Activated CD4-positive, CD25-positive, alpha-beta regulatory T cell treated with anti-CD3 and anti-CD28 coated beads, Interleukin-2, amount 50 U/mL, for 72 hours (primary cell): ENCODE measurements at regions not wholly inside any gene's neighbourhood (a gene's known extent, or its start where the extent isn't known, plus 50 kb on each side); places are given as distances from the start of the nearest gene placed in this dataset.
"Not testable (repeated sequence)": the region's sequence is repeated elsewhere in the genome, so short reads cannot be mapped to it uniquely, and the experiment has no call there.

Experiments used
- DNase-seq: peaks from one replicate; pipeline ENCODE4 v3.0.0; 2021

DNA sequence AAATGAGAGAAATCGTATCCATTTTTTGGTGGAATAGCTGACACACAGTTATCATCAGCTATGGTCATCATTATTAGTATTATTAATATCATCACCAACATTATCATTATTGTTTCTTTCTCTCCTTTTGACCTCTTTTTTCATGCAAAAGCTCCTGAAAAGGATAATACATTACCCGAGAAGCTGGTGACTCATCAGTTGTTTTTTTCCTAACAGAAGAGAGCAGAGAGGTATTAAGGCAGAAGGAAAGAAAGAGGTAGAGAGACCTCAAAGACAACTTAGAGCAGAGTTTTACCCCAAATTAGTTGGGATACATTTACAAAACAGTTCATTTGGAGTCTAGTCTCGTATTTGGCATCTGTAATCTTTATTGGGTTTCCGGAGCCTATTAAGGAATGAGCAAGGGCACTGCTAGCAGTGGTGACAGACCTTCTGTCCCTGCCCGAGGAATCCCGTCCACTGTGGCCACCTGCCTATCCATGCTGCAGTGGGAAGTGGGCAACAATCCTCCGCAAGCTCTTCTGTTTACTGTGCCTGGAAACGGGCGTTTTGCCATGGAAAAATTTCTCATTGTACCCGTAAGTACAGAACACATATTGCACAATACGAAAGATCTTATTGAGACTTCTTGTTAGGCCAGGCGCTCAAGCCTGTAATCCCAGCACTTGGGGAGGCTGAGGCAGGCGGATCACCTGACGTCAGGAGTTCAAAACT, 170.0 kb upstream of the MKLN1 start:
- no peak for DNase-seq

DNA sequence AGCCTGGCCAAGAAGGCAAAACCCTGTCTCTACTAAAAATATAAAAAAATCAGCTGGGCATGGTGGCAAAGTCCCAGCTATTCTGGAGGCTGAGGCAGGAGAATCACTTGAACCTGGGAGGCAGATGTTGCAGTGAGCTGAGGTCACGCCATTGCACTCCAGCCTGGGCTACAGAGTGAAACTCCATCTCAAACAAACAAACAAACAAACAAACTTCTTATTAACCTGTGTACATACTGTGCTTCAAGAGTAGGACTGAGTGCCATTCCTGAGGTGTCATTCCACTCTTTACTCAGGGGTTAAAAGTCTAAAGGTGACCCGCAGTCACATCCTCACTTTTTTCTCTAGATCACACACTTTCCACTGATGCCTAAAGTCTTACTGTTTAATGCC, 169.4 kb upstream of the MKLN1 start:
- not testable (repeated sequence) for DNase-seq

DNA sequence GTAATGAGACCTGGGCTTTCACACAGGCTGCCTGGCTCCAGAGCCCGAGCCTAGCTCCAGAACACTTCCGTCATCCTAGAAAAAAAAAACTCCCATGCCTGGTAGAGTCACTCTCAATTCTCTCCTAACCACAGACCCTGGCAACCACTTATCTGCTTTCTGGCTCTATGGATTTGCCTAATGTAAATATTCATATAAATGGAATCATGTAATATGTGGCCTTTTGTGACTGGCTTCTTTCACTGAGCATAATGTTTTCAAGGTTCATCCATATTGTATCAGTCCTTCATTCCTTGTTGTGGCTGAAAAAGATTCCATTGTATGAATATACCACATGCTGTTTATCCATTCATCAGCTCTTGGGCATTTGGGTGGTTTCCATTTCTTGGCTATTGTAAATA, 167.7 kb upstream of the MKLN1 start:
- DNase-seq: no peak

DNA sequence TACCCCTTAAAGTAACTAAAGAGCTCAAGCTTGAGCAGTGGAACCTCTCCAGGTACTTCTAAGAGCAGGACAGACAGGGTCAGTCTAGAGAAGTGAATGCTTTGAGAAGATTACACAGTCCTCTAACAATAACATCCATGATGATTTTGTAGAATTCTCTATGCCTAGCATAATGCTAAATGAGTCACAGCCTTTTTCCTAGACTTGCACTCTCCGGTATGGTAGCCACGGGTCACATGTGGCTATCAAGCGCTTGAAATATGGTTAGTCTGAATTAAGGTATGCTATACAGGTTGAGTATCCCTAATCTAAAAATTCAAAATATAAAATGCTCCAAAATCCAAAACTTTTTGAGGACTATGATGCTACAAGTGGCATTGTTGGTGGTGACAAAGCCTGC, 166.6 kb upstream of the MKLN1 start:
- DNase-seq: no peak

DNA sequence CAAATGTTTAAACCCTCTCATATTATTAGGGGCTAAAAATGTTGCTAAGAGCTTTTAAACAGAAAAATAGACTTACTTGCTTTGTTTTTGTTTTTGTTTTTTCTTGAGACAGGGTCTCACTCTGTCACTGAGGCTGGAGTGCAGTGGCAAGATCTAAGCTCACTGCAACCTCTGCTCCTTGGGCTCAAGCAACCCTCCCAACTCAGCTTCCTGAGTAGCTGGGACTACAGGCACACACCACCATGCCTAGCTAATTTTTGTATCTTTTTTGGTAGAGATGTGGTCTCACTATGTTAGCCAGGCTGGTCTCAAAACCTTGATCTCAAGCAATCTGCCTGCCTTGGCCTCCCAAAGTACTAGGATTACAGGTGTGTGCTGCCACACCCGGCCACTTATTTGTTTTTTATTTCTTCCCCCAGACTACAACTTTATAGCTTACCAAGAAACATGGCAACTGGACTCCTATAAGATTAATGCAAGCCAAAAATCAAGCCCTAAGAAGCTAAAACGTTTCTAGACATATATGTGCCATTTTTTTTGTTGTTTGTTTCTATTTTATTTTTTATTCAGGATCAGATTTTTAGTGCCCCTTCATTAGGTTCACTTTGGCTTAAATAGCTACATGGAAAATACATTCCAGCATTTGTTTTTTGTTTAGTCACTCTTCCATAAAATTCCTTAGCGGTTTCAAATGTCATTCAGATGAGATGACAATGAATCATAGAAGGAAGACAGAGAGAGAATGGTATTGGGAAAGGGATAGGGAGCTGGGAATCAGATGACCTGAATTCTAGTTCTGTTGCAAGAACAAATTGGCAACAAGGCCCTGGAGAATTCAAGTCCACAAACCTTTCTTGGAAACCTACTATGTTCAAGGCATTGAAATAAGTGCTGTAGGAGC, 163.4 kb upstream of the MKLN1 start:
- DNase-seq: no peak

DNA sequence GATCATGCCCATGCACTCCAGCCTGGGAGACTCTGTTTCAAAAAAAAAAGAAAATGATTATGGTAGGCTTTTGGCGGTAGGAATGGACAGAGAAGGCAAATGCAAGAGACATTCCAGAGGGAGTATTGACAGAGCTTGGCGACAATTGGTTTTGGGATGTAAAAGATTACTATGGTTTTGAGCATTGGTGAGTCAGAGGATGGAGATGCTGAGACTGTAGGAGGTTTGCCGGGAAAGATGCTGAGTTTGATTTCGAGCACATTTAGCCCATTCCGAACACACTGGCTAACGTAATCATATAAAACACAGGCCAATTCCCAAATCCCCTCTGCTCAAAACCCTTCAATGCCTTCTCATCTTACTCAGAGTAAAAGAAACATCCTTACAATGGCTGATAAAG, 161.6 kb upstream of the MKLN1 start:
- DNase-seq: no peak

DNA sequence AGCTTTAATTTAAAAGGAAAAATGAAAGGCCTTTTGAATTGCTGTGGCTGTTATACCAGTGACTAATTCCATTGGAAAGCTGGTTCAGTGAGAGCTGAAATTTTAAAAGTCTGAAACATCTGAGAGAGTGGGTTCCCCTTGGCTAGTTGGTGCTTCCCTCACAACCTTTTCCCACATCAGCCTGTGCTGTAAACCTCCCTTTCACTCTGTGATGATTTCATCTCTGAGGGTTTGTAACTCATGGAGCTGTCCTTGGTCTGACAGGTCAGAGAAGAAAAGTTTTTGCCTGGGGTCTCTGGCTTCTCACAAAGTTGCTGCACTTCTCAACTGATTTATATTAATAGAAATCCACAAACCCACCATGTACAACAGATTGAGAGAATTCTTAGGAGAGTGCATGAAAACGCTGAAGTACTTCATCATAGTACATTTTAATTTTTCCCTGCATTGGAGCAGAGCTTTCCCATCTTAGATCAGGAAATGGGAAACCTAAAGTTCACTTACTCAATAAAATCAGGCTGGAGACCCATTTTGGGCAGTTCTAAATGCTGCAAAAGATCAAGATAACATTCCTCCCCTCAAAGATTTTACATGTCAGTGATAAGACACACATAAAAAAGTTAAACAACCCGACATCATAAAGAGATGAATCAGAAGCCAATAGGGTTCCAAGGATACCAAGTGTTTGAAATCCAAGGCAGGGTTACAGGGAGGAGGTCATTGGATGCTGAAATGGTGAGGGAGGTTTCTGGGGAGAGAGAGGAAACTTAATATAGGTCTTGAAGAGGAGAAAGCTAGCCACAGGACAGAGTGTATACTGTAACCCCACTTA, 157.0 kb upstream of the MKLN1 start:
- DNase-seq: no peak

DNA sequence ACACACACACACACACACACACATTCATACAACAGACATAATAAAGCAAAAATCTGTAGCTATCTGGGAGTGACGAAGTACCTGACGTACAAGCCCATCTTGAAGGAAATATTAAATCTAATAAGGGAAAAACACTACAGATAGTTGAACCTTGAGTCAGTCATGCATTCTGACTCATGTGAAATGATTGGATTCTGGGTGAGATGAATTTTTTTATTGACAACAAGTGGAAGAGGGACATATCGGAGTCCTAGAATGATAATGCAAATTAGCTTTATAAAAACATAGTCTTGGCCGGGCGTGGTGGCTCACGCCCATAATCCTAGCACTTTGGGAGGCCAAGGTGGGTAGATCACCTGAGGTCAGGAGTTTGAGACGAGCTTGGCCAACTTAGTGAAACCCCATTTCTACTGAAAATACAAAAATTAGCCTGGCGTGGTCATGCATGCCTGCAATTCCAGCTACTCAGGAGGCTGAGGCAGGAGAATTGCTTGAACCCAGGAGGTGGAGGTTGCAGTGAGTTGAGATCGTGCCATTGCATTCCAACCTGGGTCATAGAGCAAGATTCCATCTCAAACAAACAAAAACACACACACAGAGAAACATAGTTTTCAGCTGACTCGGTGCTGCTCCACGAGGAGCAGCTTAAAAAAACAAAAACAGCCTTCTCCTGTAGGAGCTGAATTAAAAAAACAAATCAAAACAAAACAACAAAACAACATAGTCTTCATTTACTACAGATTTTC, 154.4 kb upstream of the MKLN1 start:
- no peak for DNase-seq

DNA sequence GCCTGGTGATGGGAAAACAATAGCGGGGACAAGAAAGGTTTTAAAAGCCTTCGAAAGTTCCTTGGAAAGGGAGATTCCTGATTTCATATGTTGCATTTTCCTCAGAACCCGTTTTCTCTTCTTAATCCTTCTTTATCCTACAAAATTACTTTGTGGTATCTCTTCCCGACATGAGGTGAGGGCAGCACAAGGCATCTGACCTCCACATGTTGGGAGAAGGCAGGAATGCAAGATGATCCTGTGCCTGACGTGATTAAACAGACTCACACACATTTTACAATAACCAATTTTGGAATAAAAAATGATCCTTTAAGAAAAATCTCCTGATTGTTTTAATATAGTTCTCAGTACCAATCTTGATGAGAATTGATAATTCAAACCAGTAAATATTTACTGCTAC, 153.3 kb upstream of the MKLN1 start:
- no peak for DNase-seq

DNA sequence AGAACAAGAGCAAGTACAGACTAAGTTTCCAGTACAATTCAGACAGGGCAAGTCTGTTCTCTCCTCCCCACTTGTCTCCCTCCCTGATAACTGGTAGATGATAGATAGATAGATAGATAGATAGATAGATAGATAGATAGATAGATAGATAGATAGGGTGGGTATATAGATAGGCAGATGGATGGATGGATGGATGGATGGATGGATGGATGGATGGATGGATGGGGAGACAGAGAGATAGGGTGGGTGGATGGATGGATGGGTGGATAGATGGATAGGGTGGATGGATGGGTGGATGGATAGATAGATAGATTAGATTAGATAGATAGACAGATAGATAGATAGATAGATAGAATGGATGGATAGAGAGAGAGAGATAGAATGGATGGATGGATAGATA, 152.8 kb upstream of the MKLN1 start:
- DNase-seq: no peak

DNA sequence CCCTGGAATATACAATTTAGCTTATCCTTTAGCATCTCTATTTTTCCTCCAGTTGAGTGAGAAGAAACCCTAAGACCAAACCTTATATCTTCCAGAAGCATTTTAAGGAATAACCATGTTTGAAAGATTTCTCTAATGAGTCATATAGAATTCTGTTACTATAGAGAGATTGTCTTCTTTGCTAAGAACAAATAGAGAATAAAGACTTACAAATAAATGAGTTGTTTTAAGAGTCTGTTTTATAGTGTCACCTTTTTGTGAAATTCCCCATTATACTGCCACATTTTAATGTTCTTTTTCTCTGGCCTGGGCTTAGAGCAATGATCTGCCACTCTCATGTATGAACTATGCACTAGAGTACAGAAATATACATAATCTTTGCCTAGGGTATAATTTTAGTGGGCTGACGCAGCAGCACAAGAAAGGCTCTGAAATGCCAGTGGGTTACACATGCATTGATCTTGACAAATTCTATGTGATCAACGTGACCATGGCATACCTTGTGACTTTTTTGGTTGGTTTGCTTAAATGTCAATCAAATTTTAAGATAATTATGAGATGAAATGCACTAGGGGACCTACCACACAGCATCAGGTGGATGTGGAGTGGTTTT, 145.1 kb upstream of the MKLN1 start:
- DNase-seq: no peak

DNA sequence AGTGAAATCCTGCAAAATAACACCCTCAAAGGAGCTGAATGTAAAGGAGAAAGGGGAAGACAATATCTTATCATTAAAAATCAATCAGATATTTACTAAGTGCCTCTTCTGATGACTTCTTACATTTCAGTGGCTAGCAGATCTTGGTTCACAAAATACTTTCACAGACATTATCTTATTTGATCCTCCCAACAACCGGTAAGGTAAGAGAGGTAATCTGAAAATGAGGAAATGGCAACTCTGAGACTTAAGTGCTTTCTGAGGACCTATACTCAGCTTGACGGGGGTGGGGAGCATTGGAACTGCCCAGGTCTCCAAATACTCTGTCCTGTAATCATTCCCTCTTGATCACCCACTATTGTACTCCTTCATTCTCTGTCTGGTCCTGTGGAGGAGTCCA, 144.6 kb upstream of the MKLN1 start:
- DNase-seq: no peak

DNA sequence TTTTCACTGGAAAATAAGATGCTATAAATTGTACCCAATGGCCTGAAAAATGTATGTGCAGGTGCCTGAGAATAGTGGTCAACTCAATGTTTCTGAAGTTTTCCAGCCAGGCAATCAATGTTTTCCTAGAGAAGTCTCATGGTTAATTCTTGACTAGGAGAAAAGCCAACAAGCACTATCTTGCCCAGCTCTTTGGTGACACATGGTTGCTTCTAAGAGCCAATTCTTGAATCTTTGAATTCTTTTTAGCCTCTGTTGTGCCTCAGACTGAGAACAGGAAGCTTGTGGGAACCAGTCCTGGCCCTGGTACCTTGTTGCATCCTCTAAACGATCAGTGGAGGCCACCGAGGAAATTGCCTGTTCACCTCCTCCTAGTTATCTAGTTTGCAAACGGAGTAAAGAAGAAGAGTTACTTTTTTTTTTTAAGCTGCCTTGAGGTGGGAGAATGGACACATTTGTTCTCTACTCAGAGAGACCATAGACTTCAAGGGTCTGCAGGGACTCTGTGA, 144.0 kb upstream of the MKLN1 start:
- no peak for DNase-seq

DNA sequence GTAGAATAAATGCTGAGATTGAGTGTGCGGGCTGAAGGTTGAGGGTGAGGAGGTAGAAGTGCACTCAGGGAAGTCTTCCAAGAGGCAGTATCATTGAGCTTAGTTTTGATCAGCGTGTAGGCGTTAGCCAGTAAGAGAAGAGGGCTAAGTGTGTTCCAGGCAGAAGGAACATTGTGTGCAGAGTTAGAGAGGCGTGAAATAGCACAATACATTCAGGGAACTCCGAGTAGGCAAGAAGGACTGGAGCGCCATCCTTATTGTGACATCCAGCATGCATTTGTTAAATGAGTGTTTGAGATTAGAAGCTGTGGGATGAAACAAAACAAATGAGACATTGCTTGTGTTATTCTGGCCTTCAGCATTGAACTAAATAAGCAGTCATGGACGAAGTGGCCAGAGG, 140.9 kb upstream of the MKLN1 start:
- no peak for DNase-seq

DNA sequence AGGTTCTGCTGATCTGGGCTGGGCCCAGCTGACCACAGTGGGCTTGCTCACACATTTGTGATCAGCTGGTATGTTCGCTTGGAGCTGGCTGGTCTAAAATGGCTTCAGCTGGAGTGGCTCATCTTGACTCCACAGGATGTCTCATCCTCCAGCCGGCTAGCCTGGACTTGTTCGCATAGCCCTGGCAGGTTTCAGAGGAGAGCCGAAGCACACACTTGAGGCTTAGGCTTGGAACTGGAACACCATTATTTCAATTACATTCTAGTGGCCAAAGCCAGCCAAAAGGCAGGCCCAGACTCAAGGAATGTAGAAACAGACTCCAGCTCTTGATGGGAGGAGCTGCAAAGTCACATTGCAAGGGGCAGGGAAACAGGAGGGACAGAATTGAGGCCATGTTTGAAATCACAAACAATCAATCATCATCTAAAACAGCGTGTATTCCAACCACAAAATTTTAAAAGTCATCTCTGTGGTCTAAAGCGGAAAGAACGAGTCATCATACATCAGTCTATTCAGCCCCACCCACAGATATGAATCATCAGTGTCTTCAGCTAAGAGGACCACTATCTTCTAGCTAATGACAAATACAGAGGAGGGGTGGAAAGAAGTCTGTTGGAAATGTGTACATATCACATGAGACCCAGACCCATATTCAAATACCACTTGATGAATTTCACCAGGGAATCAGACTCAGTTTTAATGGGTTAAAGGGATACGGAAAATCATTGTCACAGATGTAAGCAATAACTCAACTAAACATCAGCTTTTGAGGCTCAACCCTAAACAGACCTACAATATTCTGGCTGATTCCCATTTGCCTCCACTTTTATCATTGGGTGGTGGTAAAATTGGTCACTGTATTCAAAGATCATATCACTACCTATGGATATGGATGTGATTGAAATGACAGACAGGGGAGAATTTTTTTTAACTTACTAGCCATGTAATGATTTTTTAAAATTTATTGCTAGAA, 139.0 kb upstream of the MKLN1 start:
- DNase-seq: peak; percentile 50

DNA sequence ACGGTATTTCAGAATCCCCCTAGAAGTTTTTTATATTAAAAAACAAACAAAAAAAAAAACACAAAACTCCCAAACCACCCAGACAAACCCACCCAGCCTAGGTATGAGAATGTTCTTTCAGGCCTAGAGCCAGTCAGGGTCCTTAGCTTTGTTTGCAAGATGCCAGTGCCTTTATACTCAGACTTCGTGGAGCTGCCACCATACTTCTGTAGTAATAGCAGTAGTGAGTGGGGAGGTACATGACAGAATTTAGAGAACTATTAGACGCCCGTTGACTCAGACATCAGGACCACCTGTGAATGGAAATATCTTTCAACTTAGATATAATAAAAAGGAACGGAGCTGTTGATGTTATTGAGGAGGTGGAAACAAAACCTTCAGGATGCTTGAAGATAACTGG, 138.2 kb upstream of the MKLN1 start:
- DNase-seq: no peak

DNA sequence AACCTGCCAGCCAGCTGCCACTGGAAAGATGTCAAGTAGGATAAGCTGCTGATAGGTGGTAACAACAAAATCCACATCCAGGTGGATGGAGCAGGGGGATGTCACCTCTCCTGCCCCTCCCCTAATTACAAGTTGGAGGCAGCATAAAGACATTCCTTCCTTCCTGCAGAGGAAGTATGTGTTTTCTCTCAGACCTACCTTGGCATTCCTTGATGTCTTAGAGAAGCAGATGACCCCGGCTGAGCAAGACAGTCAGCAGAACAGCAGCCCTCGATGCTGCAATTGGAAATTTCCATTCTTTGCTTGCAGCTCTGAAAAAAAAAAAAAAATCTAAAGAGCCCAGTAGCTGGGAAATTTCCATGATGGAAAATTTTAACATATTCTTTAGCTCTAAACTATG, 137.5 kb upstream of the MKLN1 start:
- no peak for DNase-seq

DNA sequence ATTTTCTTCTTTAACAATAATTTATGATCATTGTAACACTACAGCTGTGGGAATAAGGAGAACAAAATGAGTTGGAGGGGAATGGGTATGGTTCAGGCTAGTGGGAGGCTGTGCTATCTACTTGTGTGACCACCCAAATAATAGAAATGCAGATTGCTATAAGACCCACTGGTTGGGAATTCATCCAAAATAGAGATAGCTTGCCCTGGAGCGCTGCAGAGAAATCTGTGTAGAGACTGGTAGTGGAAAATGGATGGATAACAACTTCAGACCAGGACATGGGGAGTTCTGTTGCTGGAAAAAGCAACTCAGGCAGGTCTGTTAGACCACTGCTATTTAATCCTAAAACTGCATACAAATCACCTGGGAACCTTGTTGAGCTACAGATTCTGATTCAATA, 137.1 kb upstream of the MKLN1 start:
- DNase-seq: no peak

DNA sequence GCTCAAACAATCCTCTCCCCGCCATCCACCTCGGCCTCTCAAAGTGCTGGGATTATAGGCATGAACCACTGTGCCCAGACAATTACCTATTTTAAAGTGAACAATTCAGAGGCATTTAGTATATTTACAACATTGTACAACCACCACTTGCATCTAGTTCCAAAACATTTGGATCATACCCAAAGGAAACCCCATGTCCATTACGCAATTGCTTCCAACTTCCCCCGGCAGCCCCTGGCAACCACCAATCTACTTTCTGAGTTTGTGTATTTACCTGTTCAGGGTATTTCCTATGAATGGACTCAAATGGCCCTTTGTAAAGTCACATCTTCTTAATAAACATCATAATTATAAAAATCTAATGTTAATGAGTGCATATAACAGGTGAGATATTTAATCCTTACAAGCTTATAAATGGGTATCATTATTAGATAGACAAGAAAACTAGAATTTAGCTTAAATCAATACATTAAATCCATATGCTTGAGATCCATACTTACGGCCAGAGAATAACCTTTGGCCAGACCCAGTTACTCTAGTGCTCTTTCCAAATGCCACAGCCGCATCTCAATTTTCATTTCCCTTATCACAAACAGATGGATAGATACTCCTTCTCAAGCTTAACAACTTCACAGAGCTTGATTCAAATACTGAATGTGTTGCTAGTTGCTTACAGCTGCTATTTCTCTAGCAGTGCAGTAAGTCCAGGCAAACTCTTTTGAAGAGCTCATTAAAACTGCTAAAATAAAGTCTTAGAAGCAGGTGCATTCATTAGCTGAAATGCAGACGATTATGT, 133.4 kb upstream of the MKLN1 start:
- no peak for DNase-seq

DNA sequence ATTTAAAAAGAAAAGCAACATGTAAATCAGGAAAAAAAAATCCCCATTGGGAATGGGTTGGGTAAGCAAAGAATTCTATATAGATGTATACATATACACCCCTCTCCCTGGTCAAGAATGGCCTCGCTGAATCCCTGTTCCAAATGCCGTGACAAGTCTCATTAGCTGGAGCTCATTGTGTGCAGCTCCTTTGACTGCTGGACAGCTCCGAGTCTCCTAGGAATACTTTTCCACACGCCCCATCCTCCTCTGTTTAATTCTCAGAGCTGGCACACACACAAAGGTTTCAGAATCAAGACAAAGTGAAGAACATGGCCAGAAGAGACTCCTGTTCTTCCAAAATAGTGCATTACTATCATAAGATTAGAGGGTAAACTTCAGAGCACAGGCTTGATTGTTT, 130.9 kb upstream of the MKLN1 start:
- DNase-seq: no peak
